HUES48 (cell line): ENCODE measurements at regions not wholly inside any gene's neighbourhood (a gene's known extent, or its start where the extent isn't known, plus 50 kb on each side); places are given as distances from the start of the nearest gene placed in this dataset.

ENCODE experiments used
- H3K27ac ChIP-seq: one replicate; pipeline ENCODE4 v1.7.0; 2013; ENCODE audit warnings: low read depth, low read length, inconsistent platforms
- H3K27me3 ChIP-seq: 2 replicates; pipeline ENCODE4 v1.6.1; 2013; ENCODE audit warnings: mild to moderate bottlenecking, low read length; ENCODE audit not compliant: control insufficient read depth, insufficient read depth
- H3K36me3 ChIP-seq: 2 replicates; pipeline ENCODE4 v1.6.1; 2013; ENCODE audit warnings: low read length; ENCODE audit not compliant: control insufficient read depth, insufficient read depth
- H3K4me1 ChIP-seq: 2 replicates; pipeline ENCODE4 v1.6.1; 2013; ENCODE audit warnings: mild to moderate bottlenecking, low read length; ENCODE audit not compliant: control insufficient read depth, insufficient read depth
- H3K4me3 ChIP-seq: 2 replicates; pipeline ENCODE4 v1.5.1; 2013; ENCODE audit warnings: mild to moderate bottlenecking, low read depth, low read length
- H3K9ac ChIP-seq: 2 replicates; pipeline ENCODE4 v1.6.1; 2013; ENCODE audit warnings: mild to moderate bottlenecking, low read depth, low read length, moderate library complexity
- H3K9me3 ChIP-seq: 2 replicates; pipeline ENCODE4 v1.6.1; 2013; ENCODE audit warnings: low read length; ENCODE audit not compliant: control insufficient read depth, insufficient read depth

GRCh38 chr14:71705460-71705859 lies 226.8 kb upstream of the RGS6 start:
- H3K27ac ChIP-seq: no peak overlapping the region
- H3K9me3 ChIP-seq: no peaks in the 10 kb centered on the region
- no peaks in the 10 kb centered on the region for H3K4me1 ChIP-seq
- no peak overlapping the region for H3K9ac ChIP-seq
- peaks cover 35% of the 10 kb centered on the region for H3K36me3 ChIP-seq
- H3K4me3 ChIP-seq: no peak overlapping the region
- no peaks in the 10 kb centered on the region for H3K27me3 ChIP-seq

- H3K27ac ChIP-seq: no peak overlapping the region
Observed at GRCh38 chr14:71709076-71709475, 223.2 kb upstream of the RGS6 start.

DNA sequence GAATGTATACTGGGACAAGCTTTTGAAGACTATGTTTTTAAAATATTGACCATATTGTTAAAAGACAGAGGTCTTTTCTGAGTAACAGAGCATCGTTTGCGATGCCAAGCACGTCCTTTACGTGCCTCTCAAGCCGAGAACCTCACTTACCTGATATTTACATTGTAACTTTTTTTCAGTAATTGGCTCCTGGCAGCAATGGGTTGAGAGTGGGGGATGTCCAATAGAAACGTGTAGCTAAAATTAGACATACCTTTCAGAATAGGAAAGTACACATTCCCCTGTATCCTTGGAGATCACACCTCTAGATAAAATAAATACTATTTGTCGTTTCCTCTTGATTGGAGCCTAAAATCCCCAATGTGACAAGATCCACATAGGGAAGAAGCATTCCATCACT lies 222.2 kb upstream of the RGS6 start:
- H3K27me3 ChIP-seq: no peaks in the 10 kb centered on the region
- peaks cover 13% of the 10 kb centered on the region; the same call in 1 of the 2 replicates for H3K4me1 ChIP-seq
- no peaks in the 10 kb centered on the region for H3K9me3 ChIP-seq
- no peak overlapping the region for H3K4me3 ChIP-seq
- no peak overlapping the region for H3K9ac ChIP-seq
- no peak overlapping the region for H3K27ac ChIP-seq
- H3K36me3 ChIP-seq: peaks cover 24% of the 10 kb centered on the region

More at GRCh38 chr14:71709076-71709475, 223.2 kb upstream of the RGS6 start:
- no peak overlapping the region for H3K9ac ChIP-seq
- H3K4me3 ChIP-seq: no peak overlapping the region
- H3K27me3 ChIP-seq: no peaks in the 10 kb centered on the region
- H3K36me3 ChIP-seq: peaks cover 31% of the 10 kb centered on the region
- peaks cover 13% of the 10 kb centered on the region; the same call in 1 of the 2 replicates for H3K4me1 ChIP-seq
- H3K9me3 ChIP-seq: no peaks in the 10 kb centered on the region

DNA sequence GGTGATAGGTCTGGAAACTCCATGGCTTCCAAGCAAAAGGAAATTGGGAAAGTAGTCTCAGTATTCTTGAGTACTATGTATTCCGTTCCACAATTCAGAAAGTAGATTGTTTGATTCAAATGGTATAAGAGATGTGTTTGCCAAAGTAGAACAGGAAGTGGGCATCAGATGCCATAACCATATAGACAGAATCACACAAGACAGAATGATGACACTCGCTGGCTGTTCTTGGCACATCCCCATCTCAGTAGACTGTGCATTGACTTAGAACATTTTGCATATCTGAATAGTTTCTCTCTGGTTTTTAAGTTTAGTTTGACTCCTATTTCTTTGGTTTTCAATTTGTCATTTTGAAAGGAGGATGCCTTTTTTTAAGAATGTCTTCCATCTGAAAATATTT lies 221.1 kb upstream of the RGS6 start:
- peaks cover 13% of the 10 kb centered on the region; the same call in 1 of the 2 replicates for H3K4me1 ChIP-seq
- no peak overlapping the region for H3K9ac ChIP-seq
- no peaks in the 10 kb centered on the region for H3K27me3 ChIP-seq
- H3K27ac ChIP-seq: peak overlapping the region; percentile 56
- no peak overlapping the region for H3K4me3 ChIP-seq
- peaks cover 17% of the 10 kb centered on the region for H3K36me3 ChIP-seq
- H3K9me3 ChIP-seq: no peaks in the 10 kb centered on the region

DNA sequence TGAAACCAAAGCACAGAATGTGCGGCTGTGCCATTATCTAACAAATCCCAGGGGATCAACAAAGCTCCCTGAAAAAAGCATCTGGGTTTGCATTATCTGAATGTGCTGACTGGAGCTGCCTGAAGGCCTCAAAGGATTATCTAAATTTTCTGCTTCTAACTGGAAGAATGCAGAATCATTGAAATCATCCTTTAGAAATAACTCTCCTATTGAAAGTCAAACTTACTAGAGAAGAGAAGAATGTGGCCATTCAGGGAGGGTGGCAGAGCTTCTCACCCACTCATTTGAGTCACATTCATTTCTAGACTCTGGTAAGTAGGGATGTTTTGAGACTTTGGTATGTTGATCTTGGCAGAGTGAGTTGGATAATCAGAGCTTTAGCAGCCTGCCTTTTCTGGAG lies 220.6 kb upstream of the RGS6 start:
- no peak overlapping the region for H3K9ac ChIP-seq
- H3K36me3 ChIP-seq: peaks cover 17% of the 10 kb centered on the region
- H3K9me3 ChIP-seq: no peaks in the 10 kb centered on the region
- H3K4me3 ChIP-seq: no peak overlapping the region
- no peaks in the 10 kb centered on the region for H3K27me3 ChIP-seq
- H3K4me1 ChIP-seq: peaks cover 13% of the 10 kb centered on the region; the same call in 1 of the 2 replicates
- peak overlapping the region; percentile 56 for H3K27ac ChIP-seq

GRCh38 chr14:71712478-71712877 lies 219.8 kb upstream of the RGS6 start:
- peaks cover 17% of the 10 kb centered on the region for H3K36me3 ChIP-seq
- no peaks in the 10 kb centered on the region for H3K9me3 ChIP-seq
- H3K4me3 ChIP-seq: no peak overlapping the region
- no peak overlapping the region for H3K9ac ChIP-seq
- H3K27ac ChIP-seq: no peak overlapping the region
- peaks cover 13% of the 10 kb centered on the region; the same call in 1 of the 2 replicates for H3K4me1 ChIP-seq
- H3K27me3 ChIP-seq: no peaks in the 10 kb centered on the region

GRCh38 chr14:71713016-71713415 lies 219.2 kb upstream of the RGS6 start:
- Histone ChIP-seq H3K27me3 (no peaks in the 10 kb centered on the region), H3K36me3 (peaks cover 17% of the 10 kb centered on the region), H3K9ac (no peak overlapping the region), H3K4me1 (peaks cover 13% of the 10 kb centered on the region; the same call in 1 of the 2 replicates), H3K9me3 (no peaks in the 10 kb centered on the region), H3K4me3 (no peak overlapping the region), H3K27ac (no peak overlapping the region)

- Histone ChIP-seq H3K4me1 (peaks cover 13% of the 10 kb centered on the region; the same call in 1 of the 2 replicates), H3K27ac (no peak overlapping the region), H3K36me3 (peaks cover 17% of the 10 kb centered on the region), H3K9me3 (no peaks in the 10 kb centered on the region), H3K4me3 (no peak overlapping the region), H3K27me3 (no peaks in the 10 kb centered on the region), H3K9ac (no peak overlapping the region)
Observed at GRCh38 chr14:71713451-71713850, 218.8 kb upstream of the RGS6 start.

GRCh38 chr14:71714225-71714624 lies 218.0 kb upstream of the RGS6 start:
- H3K27me3 ChIP-seq: no peaks in the 10 kb centered on the region
- no peak overlapping the region for H3K9ac ChIP-seq
- peaks cover 12% of the 10 kb centered on the region for H3K36me3 ChIP-seq
- H3K27ac ChIP-seq: no peak overlapping the region
- peaks cover 13% of the 10 kb centered on the region; the same call in 1 of the 2 replicates for H3K4me1 ChIP-seq
- H3K9me3 ChIP-seq: no peaks in the 10 kb centered on the region
- H3K4me3 ChIP-seq: no peak overlapping the region

DNA sequence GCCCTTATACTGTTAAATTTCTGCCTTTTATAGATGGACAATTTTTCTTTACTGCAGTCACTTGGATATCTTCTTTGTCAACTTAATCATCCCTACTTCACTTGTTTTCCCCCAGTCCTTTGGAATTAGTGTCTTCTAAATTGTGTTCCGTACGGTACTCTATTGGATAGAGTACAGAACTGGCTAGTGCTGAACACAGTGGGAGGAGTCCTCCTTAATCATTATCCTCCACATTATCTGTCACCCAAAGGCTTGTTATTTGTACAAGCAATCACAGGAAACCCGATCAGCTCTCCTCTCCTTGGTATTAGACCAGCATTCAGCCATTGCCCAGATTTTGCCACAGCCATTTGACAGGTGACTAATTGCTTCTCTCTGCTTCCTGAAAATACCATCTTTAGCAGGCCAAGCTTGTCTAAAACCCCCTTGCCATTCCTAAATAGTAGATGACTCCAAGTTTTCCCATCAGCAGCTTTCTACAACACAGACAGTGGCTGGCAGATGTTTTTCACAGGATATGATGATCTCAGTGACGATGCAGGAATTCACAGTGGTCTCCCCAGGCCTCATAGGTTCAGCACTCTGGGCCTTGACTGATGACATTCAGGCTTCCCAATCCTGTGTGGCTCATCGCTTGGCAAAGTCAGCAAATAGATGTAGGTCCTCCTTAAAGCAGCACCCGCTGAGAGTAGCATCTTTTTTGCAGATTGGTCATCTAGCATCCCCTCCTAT lies 216.0 kb upstream of the RGS6 start:
- Histone ChIP-seq H3K27me3 (no peaks in the 10 kb centered on the region), H3K9ac (no peak overlapping the region), H3K4me1 (peaks cover 9% of the 10 kb centered on the region; the same call in 1 of the 2 replicates), H3K4me3 (no peak overlapping the region), H3K27ac (no peak overlapping the region), H3K9me3 (no peaks in the 10 kb centered on the region), H3K36me3 (peaks cover 3% of the 10 kb centered on the region; the same call in 1 of the 2 replicates)

DNA sequence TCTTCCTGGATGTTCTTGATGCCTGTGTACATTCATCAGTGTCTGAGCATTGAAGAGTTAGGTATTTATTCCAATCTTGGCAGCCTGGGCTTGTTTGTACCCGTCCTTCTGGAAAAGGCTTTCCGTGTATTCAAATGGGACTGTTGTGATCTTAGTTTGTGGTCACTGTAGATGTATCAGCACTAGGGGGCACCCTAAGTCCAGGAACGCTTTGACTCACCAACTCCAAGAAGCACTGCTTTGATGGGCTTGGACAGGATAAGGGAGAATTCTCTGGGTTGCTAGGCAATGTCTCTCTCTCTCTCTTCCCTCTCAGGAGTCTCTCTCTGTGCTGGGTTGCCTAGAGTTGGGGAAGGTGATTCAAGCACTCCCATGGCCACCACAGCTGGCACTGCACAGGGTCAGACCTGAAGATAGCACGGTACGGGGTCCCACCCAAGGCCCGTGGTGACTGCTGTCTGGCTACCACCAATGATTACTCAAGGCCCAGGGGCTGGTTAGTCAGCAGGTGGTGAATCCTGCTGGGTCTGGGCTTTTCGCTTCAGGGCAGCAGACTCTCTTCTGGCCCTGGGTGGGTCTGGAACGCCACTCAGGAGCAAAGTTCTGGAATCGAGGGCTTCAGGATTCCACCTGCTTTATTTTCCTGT lies 211.1 kb upstream of the RGS6 start:
- no peak overlapping the region for H3K4me3 ChIP-seq
- H3K9ac ChIP-seq: no peak overlapping the region
- no peak overlapping the region for H3K27ac ChIP-seq
- H3K36me3 ChIP-seq: peaks cover 19% of the 10 kb centered on the region
- H3K4me1 ChIP-seq: no peaks in the 10 kb centered on the region
- H3K27me3 ChIP-seq: no peaks in the 10 kb centered on the region
- H3K9me3 ChIP-seq: no peaks in the 10 kb centered on the region
